ENCODE measurements at regions not wholly inside any gene's neighbourhood (a gene's known extent, or its start where the extent isn't known, plus 50 kb on each side); places are given as distances from the start of the nearest gene placed in this dataset.

- DNase-seq, result no peak
These were observed 1361.3 kb downstream of the PCDH9 start for GRCh38 chr13:65868884-65869283.

GRCh38 chr13:65868099-65868498, 1362.0 kb downstream of the PCDH9 start:
- DNase-seq, result no peak

GRCh38 chr13:65866138-65866537, 1364.0 kb downstream of the PCDH9 start:
- DNase-seq, result no peak

GRCh38 chr13:65865206-65865605, 1364.9 kb downstream of the PCDH9 start:
- DNase-seq, result no peak

- no peak for DNase-seq
These were observed 1366.1 kb downstream of the PCDH9 start for GRCh38 chr13:65864039-65864438.

- DNase-seq, result no peak
These were observed 1369.8 kb downstream of the PCDH9 start for GRCh38 chr13:65860306-65860705.

- no peak for DNase-seq
These were observed 1372.1 kb downstream of the PCDH9 start for GRCh38 chr13:65857942-65858565.

- DNase-seq, result no peak
These were observed 1373.7 kb downstream of the PCDH9 start for GRCh38 chr13:65856431-65856830.

GRCh38 chr13:65855242-65855805, 1374.8 kb downstream of the PCDH9 start:
- DNase-seq, result no peak

- DNase-seq, result no peak
These were observed 1375.7 kb downstream of the PCDH9 start for GRCh38 chr13:65854431-65854830.

- no peak for DNase-seq
These were observed 1385.8 kb downstream of the PCDH9 start for GRCh38 chr13:65844266-65844841.

- no peak for DNase-seq
These were observed 1386.8 kb downstream of the PCDH9 start for GRCh38 chr13:65843314-65843731.

- DNase-seq, result no peak
These were observed 1389.0 kb downstream of the PCDH9 start for GRCh38 chr13:65841156-65841555.

GRCh38 chr13:65836066-65836465, 1394.1 kb downstream of the PCDH9 start:
- no peak for DNase-seq

- DNase-seq, result no peak
These were observed 1395.2 kb downstream of the PCDH9 start for GRCh38 chr13:65834897-65835296.

- no peak for DNase-seq
These were observed 1399.5 kb downstream of the PCDH9 start for GRCh38 chr13:65830411-65831205.

GRCh38 chr13:65829241-65830008, 1400.7 kb downstream of the PCDH9 start:
- no peak for DNase-seq

- no peak for DNase-seq
These were observed 1403.5 kb downstream of the PCDH9 start for GRCh38 chr13:65826657-65827056.

GRCh38 chr13:65825039-65825438, 1405.1 kb downstream of the PCDH9 start:
- DNase-seq, result no peak

- no peak for DNase-seq
These were observed 1422.1 kb downstream of the PCDH9 start for GRCh38 chr13:65808061-65808460.

- DNase-seq, result no peak
These were observed 1426.4 kb downstream of the PCDH9 start for GRCh38 chr13:65803530-65804392.

- DNase-seq, result no peak
These were observed 1440.3 kb downstream of the PCDH9 start for GRCh38 chr13:65789815-65790214.

Measured in bone marrow (tissue), 2 donors.